PFSK-1 (cell line): ENCODE measurements at regions not wholly inside any gene's neighbourhood (a gene's known extent, or its start where the extent isn't known, plus 50 kb on each side); places are given as distances from the start of the nearest gene placed in this dataset.

Experiments used
- FOXP2 ChIP-seq: optimal IDR thresholded peaks from 2 replicates; pipeline ENCODE3; 2011; ENCODE audit warnings: borderline replicate concordance, control low read depth, inconsistent platforms; ENCODE audit not compliant: insufficient read depth; ENCODE audit errors: extremely low read length, extremely low read depth
- POLR2AphosphoS5 ChIP-seq: IDR thresholded peaks from 2 replicates; pipeline ENCODE4 v1.6.1; 2012; ENCODE audit warnings: low read depth, mild to moderate bottlenecking, control low read depth, low read length, moderate library complexity
- REST ChIP-seq, 2 experiments: IDR thresholded peaks; 2 replicates each; pipeline versions ENCODE4 v1.6.1 to v1.8.0; 2011 to 2012; ENCODE audit warnings: low read depth in 2 of 2, low read length in 2 of 2, control low read depth in 1 of 2, inconsistent platforms in 1 of 2, mild to moderate bottlenecking in 1 of 2, moderate library complexity in 1 of 2; ENCODE audit not compliant: insufficient read depth in 1 of 2
- SIN3A ChIP-seq: IDR thresholded peaks from 2 replicates; pipeline ENCODE4 v1.6.1; 2012; ENCODE audit warnings: mild to moderate bottlenecking, low read length, moderate library complexity, borderline replicate concordance; ENCODE audit not compliant: insufficient read depth
- TAF1 ChIP-seq: IDR thresholded peaks from 2 replicates; pipeline ENCODE4 v1.6.1; 2012; ENCODE audit warnings: low read length, control low read depth, borderline replicate concordance; ENCODE audit not compliant: insufficient read depth

GRCh38 chr12:125216756-125217155 lies 151.5 kb downstream of the AACS start:
- TF ChIP-seq TAF1 = no peak
- no peak for TF ChIP-seq POLR2AphosphoS5
- no peak for TF ChIP-seq REST (IDR thresholded peaks at IDR 0.05; ENCODE audit: insufficient read depth in 1 of 2, low read depth in 2 of 2, low read length in 2 of 2)
- TF ChIP-seq SIN3A = no peak
- TF ChIP-seq FOXP2 = no peak

- TF ChIP-seq FOXP2 = no peak
- no peak for TF ChIP-seq SIN3A
- no peak for TF ChIP-seq POLR2AphosphoS5
- no peak for TF ChIP-seq REST (IDR thresholded peaks at IDR 0.05; ENCODE audit: insufficient read depth in 1 of 2, low read depth in 2 of 2, low read length in 2 of 2)
- no peak for TF ChIP-seq TAF1
Measured at GRCh38 chr12:125217308-125217707, 152.1 kb downstream of the AACS start.

GRCh38 chr12:125218952-125219351 lies 153.7 kb downstream of the AACS start:
- no peak for TF ChIP-seq REST (IDR thresholded peaks at IDR 0.05; ENCODE audit: insufficient read depth in 1 of 2, low read depth in 2 of 2, low read length in 2 of 2)
- no peak for TF ChIP-seq TAF1
- no peak for TF ChIP-seq FOXP2
- TF ChIP-seq POLR2AphosphoS5 = no peak
- TF ChIP-seq SIN3A = no peak

DNA sequence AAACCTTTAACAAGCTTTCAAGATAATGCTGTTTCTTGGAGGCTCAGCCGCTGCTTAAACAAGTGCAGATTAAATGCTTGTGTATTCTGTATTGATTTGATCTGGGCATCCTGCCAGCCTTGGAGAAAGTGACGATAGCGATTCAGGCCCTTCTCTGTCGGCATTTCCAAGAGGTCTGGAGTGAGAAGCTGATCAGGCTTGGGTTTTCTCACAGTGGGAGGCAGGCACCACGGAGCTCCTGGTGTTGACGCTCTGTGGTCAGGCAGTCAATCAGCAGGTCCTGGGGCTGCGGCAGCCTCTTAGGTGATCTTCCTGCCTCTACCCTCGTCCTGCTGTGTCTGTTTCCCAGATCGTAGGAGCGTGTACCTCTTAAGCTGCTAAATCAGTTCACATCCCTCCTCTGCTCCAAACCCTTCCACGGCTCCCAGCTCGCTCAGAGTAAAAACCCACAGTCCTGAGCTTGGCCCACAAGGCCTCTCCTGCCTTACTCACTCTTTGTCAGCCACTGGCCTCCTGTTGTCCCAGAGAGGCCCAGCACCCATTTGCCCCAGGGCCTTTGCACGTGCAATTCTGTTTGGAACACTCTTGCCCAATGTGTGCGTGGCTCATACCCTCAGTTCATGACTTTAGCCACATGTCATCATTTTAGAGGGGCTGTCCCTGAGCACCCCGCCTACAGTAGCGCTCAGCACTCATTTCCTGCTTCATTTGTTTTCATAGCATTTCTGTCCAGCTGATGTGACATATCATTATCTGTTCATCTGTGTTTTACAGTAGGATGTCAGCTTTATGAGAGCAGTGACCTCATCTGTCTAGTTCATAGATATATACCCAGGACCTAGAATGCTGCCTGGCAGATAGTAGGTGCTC lies 155.4 kb downstream of the AACS start:
- no peak for TF ChIP-seq SIN3A
- TF ChIP-seq FOXP2 = no peak
- no peak for TF ChIP-seq POLR2AphosphoS5
- no peak for TF ChIP-seq REST (IDR thresholded peaks at IDR 0.05; ENCODE audit: insufficient read depth in 1 of 2, low read depth in 2 of 2, low read length in 2 of 2)
- TF ChIP-seq TAF1 = no peak
